ENCODE measurements at regions not wholly inside any gene's neighbourhood (a gene's known extent, or its start where the extent isn't known, plus 50 kb on each side); places are given as distances from the start of the nearest gene placed in this dataset.

GRCh38 chr6:155538708-155539390, 83.2 kb upstream of the NOX3 start:
- H2AFZ ChIP-seq (replicated peaks; ENCODE audit: low read length, poor library complexity) = no peak overlapping the region
- H3K4me1 ChIP-seq (ENCODE audit: control insufficient read depth, insufficient read depth, low read length) = no peaks in the 10 kb centered on the region; the same call in 1 of the 2 replicates
- no peak overlapping the region for H2AK9ac ChIP-seq (replicated peaks; ENCODE audit: low read depth, low read length, poor library complexity)
- DNase-seq = no peak
- no peak overlapping the region for H3K4me2 ChIP-seq (ENCODE audit: low read depth, low read length)
- no peak overlapping the region for H4K8ac ChIP-seq (ENCODE audit: low read depth in 2 of 2, low read length in 2 of 2)
- H3K56ac ChIP-seq (ENCODE audit: extremely low read depth, insufficient read depth, low read length) = no peak overlapping the region
- 17% methylated on average over 1 of the region's 3 CpGs; no CpG with 5 or more reads in 1 of the 2 experiments for WGBS, 2 experiments (ENCODE audit: extremely low coverage in 2 of 2, insufficient read length in 1 of 2)
- H3K4me3 ChIP-seq (ENCODE audit: insufficient read depth, low read depth, low read length) = no peak overlapping the region
- H4K20me1 ChIP-seq (ENCODE audit: insufficient read depth, low read length) = no peaks in the 10 kb centered on the region
- no peak overlapping the region for H4K91ac ChIP-seq (ENCODE audit: insufficient read depth, low read depth, low read length)
- H3K4ac ChIP-seq (ENCODE audit: low read depth, low read length) = no peak overlapping the region
- H3K18ac ChIP-seq (ENCODE audit: low read depth, low read length) = peak overlapping the region; percentile 47; the same call in 1 of the 2 replicates
- H2AK5ac ChIP-seq (ENCODE audit: low read depth, low read length) = no peak overlapping the region
- dilution Hi-C loops (cut with HindIII; ENCODE audit: low sequenced_read_pairs, unreplicated experiment) (no loop called here), intact Hi-C loops (cut with micrococcal nuclease) (no loop called here), in situ Hi-C loops (cut with MboI; ENCODE audit: low sequenced_read_pairs) (no loop called here)
- no peak overlapping the region for H3K9ac ChIP-seq (ENCODE audit: low read depth, low read length)
- no peak overlapping the region for H3K27ac ChIP-seq (ENCODE audit: insufficient read depth, low read length)
- TF ChIP-seq NFE2L2 (IDR thresholded peaks at IDR 0.05; ENCODE audit: low read depth, low read length) (no peak), BHLHE40 (IDR thresholded peaks at IDR 0.05; ENCODE audit: low read depth, low read length) (no peak), MAFK (IDR thresholded peaks at IDR 0.05; ENCODE audit: low read depth, low read length) (no peak), CHD1 (IDR thresholded peaks at IDR 0.05; ENCODE audit: low read depth, low read length) (no peak), RFX5 (IDR thresholded peaks at IDR 0.05; ENCODE audit: low read depth, low read length) (no peak), MAZ (IDR thresholded peaks at IDR 0.05; ENCODE audit: borderline replicate concordance, low read depth, low read length) (no peak), MXI1 (IDR thresholded peaks at IDR 0.05; ENCODE audit: borderline replicate concordance, low read depth, low read length) (no peak), RAD21 (IDR thresholded peaks at IDR 0.05; ENCODE audit: low read length) (no peak), USF2 (IDR thresholded peaks at IDR 0.05; ENCODE audit: low read depth, low read length) (no peak)
- H2BK20ac ChIP-seq (ENCODE audit: low read depth, low read length) = no peak overlapping the region
- H2BK15ac ChIP-seq (ENCODE audit: low read depth, low read length) = no peak overlapping the region
- H4K5ac ChIP-seq (ENCODE audit: low read depth, low read length) = no peak overlapping the region
- ChIA-PET CTCF (interaction anchor here (1.0 kb wide), 1 partner anchor 22 kb away, joined by 3 read pairs; no protein-coding TSS in a partner anchor), POLR2A (ENCODE audit: unreplicated experiment) (no interaction called here)
- no peak overlapping the region for H2BK5ac ChIP-seq (ENCODE audit: low read depth, low read length, poor library complexity, severe bottlenecking)
- H3K14ac ChIP-seq (replicated peaks; ENCODE audit: low read depth, low read length) = no peak overlapping the region
- no peaks in the 10 kb centered on the region for H3K79me1 ChIP-seq (ENCODE audit: low read depth in 1 of 2, low read length in 2 of 2)
- no peak for ATAC-seq (ENCODE audit: low read depth)
- no TSS peak for BruUV-seq (replicated peaks)
- no peaks in the 10 kb centered on the region for H3K9me3 ChIP-seq (ENCODE audit: control insufficient read depth, insufficient read depth, low read length)
- no peak overlapping the region for H3K23ac ChIP-seq (ENCODE audit: low read depth, low read length)
- H3K27me3 ChIP-seq (ENCODE audit: control insufficient read depth, insufficient read depth, low read length) = no peaks in the 10 kb centered on the region
- no peaks in the 10 kb centered on the region for H3K9me1 ChIP-seq (ENCODE audit: insufficient read depth, low read length)
- no peaks in the 10 kb centered on the region for H3K36me3 ChIP-seq (ENCODE audit: control insufficient read depth, insufficient read depth, low read length)
- H2BK120ac ChIP-seq (ENCODE audit: low read depth, low read length) = no peak overlapping the region
